HAP-1 (cell line): ENCODE measurements at regions not wholly inside any gene's neighbourhood (a gene's known extent, or its start where the extent isn't known, plus 50 kb on each side); places are given as distances from the start of the nearest gene placed in this dataset.
"Not testable (repeated sequence)": the region's sequence is repeated elsewhere in the genome, so short reads cannot be mapped to it uniquely, and the experiment has no call there.

ENCODE experiments used
- DNase-seq, 2 experiments: peaks; one replicate each; pipeline ENCODE4 v3.0.0-alpha.2; 2016 to 2020; ENCODE audit warnings: low spot score in 2 of 2
- H3K27me3 ChIP-seq: fragments of 250-450 bp; sonication (Bioruptor Pico); 2 replicates; pipeline ENCODE4 v1.5.1; 2020; ENCODE audit warnings: low read depth, mild to moderate bottlenecking, moderate library complexity
- H3K36me3 ChIP-seq: fragments of 250-450 bp; sonication (Bioruptor Pico); replicated peaks from 2 replicates; pipeline ENCODE4 v1.5.1; 2020; ENCODE audit warnings: mild to moderate bottlenecking
- H3K4me1 ChIP-seq: fragments of 250-450 bp; sonication (Bioruptor Pico); 2 replicates; pipeline ENCODE4 v1.5.1; 2020; ENCODE audit warnings: mild to moderate bottlenecking
- H3K4me3 ChIP-seq: fragments of 250-450 bp; sonication (Bioruptor Pico); 2 replicates; pipeline ENCODE4 v1.5.1; 2020; ENCODE audit warnings: mild to moderate bottlenecking, moderate library complexity
- H3K9me3 ChIP-seq: fragments of 250-450 bp; sonication (Bioruptor Pico); 2 replicates; pipeline ENCODE4 v1.5.1; 2020; ENCODE audit warnings: mild to moderate bottlenecking, moderate library complexity
- in situ Hi-C: fragments of 300-500 bp; cut with MboI; formaldehyde crosslinking; loops from 3 replicates; pipeline ENCODE4 v1.14.3; 2020; ENCODE audit warnings: low sequenced_read_pairs, inconsistent platforms, mixed read lengths

DNA sequence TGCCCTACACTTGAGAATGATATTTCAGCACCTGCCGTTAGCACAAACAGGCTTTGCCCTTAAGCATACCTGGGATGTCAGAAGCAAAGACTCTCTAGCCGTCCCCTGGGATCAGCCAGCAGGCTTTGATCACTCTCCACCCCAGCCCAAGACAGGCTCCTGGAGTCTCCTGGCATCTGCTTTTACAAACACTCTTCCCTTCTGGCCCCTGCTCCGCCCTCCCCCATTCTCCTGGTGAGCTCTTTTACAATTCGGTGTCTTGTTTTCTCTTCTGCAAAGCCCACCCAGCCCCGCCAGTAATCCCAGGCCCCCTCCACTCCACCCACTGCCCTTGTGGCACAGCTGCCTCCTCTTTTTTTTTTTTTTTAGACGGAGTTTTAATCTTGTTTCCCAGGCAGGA is 50.4 kb downstream of the KATNIP start:
- Histone ChIP-seq H3K4me1 (0 out of 2 replicates have a peak, but pooled peaks cover 2% of the 10 kb centered on the region), H3K9me3 (no peaks in the 10 kb centered on the region), H3K27me3 (no peaks in the 10 kb centered on the region), H3K4me3 (no peak overlapping the region), H3K36me3 (no peaks in the 10 kb centered on the region)
- no peak for DNase-seq
- in situ Hi-C loops: loop anchor here (25.0 kb wide), 1 partner anchor 462 kb away; the partner anchor contains the start of gene GSG1L

DNA sequence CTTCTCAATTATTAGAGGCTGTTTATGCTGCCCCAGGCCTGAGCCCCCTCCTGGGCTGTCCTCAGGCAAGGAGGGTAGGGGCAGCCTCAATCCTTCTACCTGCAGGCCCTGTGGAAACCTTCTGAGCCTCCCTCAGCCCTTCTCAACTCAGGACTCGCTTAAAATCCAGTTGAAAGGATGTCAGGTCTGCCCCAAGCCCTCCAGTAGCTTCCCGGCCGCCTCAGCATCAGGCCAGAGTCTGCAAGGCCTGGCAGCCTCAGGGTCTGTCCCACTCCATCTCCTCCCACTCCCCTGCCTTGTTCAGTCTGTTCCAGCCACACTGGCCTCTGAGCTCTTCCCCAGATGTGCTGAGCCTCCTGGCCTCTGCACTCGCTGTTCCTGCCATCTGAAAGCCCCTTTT is 52.2 kb downstream of the KATNIP start:
- Histone ChIP-seq H3K9me3 (no peaks in the 10 kb centered on the region), H3K36me3 (no peaks in the 10 kb centered on the region), H3K4me3 (no peak overlapping the region), H3K4me1 (0 out of 2 replicates have a peak, but pooled peaks cover 2% of the 10 kb centered on the region), H3K27me3 (no peaks in the 10 kb centered on the region)
- in situ Hi-C loops: loop anchor here (25.0 kb wide), 1 partner anchor 460 kb away; the partner anchor contains the start of gene GSG1L
- no peak for DNase-seq

DNA sequence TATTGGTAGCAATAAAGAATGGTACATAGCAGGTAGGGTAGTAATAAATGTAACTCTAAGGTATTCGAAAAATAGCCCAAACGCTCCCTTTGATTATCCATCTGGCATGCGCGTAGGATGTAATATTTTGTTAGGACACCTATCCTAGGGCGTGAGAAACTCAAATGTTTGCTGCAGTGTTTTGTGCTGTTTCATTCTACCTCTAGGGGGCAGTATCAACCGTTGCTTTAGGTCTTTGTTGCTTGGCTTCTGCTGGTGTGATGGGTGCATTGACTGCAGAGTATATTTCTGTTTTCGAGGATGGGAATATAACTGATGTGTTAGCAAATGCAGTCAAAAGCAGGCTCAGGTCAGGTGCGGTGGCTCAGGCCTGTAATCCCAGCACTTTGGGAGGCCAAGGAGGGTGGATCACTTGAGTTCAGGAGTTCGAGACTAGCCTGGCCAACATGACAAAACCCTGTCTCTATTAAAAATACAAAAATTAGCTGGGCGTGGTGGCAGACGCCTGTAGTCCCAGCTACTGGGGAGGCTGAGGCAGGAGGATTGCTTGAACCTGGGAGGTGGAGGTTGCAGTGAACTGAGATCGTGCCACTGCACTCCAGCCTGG is 55.7 kb downstream of the KATNIP start:
- in situ Hi-C loops: loop anchor here (25.0 kb wide), 1 partner anchor 457 kb away; the partner anchor contains the start of gene GSG1L
- H3K4me3 ChIP-seq, H3K9me3 ChIP-seq, H3K36me3 ChIP-seq, H3K4me1 ChIP-seq, H3K27me3 ChIP-seq: not testable (repeated sequence)
- DNase-seq: peak in 1 of 2 experiments; percentile 44

DNA sequence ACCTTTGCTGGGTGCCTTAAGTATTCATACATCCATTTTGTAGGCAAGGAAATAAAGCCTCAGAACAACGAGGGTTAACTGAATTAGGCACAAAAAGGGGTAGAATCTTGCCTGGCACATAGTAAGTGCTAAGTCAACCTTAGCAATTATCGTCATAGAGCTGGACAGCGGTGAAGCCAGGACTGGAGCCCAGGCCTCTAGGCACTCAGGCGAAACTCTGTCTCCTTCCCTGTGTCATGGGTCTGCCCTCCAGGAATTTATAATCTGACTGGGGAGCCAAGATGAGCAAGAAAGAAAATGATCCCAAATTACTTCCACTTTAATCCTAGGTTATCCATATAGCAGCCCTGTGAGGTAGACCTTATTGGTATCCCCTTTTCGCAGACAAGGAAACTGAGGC is 61.4 kb downstream of the KATNIP start:
- no peak overlapping the region for H3K4me3 ChIP-seq
- H3K4me1 ChIP-seq: no peaks in the 10 kb centered on the region
- no peaks in the 10 kb centered on the region for H3K9me3 ChIP-seq
- no peak for DNase-seq
- no peaks in the 10 kb centered on the region for H3K27me3 ChIP-seq
- in situ Hi-C loops: loop anchor here (25.0 kb wide), 1 partner anchor 451 kb away; the partner anchor contains the start of gene GSG1L
- H3K36me3 ChIP-seq: no peaks in the 10 kb centered on the region

DNA sequence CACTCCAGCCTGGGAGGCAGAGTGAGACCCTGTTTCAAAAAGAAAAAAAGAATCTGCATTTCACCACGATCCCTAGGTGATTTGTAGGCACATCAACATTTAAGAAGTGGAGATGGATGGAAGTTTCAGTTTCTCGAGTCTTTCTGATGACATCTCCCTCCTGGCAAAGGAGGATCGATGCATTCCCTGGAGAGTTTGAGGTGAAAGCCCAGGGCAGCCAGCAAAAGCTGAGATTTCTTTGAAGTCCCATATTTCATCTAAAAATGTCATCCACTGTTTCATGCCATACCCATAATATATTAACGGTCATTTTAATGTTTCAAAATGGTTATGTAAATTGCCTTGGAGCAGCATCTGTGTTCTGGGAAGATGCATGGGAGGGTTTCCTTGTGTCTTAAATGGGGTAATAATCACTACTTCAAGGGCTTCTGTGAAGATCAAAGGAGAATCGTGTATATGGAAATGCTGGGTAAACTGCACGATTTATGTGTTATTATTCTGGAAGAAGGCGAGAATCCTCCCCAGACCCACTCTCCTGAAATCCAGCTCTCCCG is 63.4 kb downstream of the KATNIP start:
- H3K4me1 ChIP-seq: no peaks in the 10 kb centered on the region
- no peaks in the 10 kb centered on the region for H3K9me3 ChIP-seq
- H3K27me3 ChIP-seq: no peaks in the 10 kb centered on the region
- in situ Hi-C loops: loop anchor here (25.0 kb wide), 1 partner anchor 449 kb away; the partner anchor contains the start of gene GSG1L
- H3K4me3 ChIP-seq: no peak overlapping the region
- DNase-seq: no peak
- H3K36me3 ChIP-seq: no peaks in the 10 kb centered on the region

DNA sequence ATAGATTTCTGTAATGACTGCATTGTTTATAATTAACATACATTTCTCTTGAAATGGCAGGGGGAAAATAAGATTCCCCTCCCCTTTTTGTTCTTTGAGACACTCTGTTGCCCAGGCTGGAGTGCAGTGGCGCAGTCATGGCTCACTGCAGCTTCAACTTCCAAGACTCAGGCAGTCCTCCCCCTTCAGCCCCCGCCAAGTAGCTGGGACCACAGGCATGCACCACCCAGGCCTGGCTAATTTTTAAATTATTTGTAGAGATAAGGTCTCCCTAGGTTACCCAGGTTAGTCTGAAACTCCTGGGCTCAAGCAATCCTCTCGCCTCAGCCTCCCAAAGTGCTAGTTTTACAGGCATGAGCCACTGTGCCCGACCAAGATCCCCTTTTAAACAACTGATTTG is 67.7 kb downstream of the KATNIP start:
- no peak for DNase-seq
- in situ Hi-C loops: loop anchor here (25.0 kb wide), 1 partner anchor 445 kb away; the partner anchor contains the start of gene GSG1L
- H3K4me3 ChIP-seq: no peak overlapping the region
- H3K36me3 ChIP-seq: no peaks in the 10 kb centered on the region
- no peaks in the 10 kb centered on the region for H3K9me3 ChIP-seq
- no peaks in the 10 kb centered on the region for H3K27me3 ChIP-seq
- H3K4me1 ChIP-seq: peaks cover 3% of the 10 kb centered on the region; the same call in 1 of the 2 replicates

DNA sequence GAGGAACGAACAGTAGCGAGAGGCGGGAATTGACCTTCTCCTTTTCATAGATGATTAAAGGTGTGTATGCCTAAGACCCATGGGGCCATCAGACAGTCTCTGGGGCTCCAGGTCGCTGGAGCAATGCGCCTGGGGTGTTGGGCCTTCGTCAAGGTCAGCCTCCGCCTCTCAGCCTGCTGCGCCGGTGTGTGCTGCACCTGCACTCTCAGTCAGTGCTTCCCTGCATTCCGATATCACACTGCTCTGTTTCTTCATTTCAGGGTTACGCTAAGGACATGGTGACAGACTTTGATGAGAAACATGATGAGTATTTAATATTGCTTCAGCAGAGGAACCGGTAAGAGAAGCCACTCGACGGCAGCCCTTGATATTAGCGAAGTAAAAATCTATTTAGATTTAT is 68.2 kb downstream of the KATNIP start:
- no peak for DNase-seq
- no peak overlapping the region for H3K4me3 ChIP-seq
- no peaks in the 10 kb centered on the region for H3K27me3 ChIP-seq
- no peaks in the 10 kb centered on the region for H3K36me3 ChIP-seq
- in situ Hi-C loops: loop anchor here (25.0 kb wide), 1 partner anchor 444 kb away; the partner anchor contains the start of gene GSG1L
- no peaks in the 10 kb centered on the region for H3K9me3 ChIP-seq
- peaks cover 3% of the 10 kb centered on the region; the same call in 1 of the 2 replicates for H3K4me1 ChIP-seq

DNA sequence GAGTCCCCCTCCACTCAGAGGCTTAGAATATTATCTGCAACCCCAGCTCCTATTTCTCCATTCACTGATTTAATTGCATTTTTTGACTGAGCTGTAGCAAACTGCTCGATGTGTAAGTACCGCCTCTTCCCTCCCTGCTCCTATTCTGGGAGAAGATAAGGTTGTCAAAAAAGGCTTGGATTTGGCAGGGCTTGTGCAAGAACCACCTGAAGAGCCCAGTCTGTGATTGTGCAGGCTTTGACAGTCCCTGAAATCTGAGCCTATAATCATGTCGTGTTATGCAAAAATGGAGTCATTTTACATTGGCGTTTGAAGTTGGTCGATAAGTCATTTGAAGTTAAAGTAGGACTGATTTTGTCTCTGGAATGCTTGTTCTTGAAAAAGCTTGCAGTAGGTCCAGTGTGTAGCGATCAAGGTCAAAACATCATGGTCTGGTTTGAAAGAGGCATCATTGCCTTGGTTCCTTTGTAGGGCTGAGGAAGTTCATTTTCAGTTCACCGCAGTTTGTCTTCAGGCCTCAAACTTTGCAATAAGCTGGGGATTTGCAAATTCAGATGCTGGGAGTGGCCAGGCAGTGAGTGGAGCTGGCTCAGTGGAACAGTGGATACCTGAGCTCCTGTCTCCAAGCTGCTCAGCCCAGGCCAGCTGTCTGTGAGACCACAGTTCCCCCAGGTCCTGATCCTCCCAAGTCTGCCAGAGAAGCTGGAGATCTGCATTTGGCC is 68.8 kb downstream of the KATNIP start:
- Histone ChIP-seq H3K4me3 (no peak overlapping the region), H3K36me3 (no peaks in the 10 kb centered on the region), H3K4me1 (peaks cover 3% of the 10 kb centered on the region; the same call in 1 of the 2 replicates), H3K27me3 (no peaks in the 10 kb centered on the region), H3K9me3 (no peaks in the 10 kb centered on the region)
- no peak for DNase-seq
- in situ Hi-C loops: loop anchor here (25.0 kb wide), 1 partner anchor 444 kb away; the partner anchor contains the start of gene GSG1L

DNA sequence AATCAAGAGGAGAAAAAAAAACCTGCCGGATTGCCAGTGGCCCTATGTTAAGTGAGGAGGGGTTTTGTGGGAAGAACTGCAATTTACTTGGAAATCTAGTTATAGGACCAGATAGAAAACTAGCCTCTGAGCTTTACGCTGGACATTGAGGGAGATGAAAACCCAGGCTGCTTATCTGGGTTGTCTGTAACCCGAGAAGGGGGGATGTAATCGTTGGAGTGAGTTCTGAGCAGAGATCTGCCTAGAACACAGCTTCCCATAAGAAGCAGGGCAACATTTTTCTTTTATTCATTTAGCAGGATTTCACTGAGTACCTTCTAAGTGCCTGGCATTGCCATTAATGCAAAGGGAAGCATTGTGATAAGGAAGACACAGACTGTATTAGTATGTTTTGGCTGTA is 70.6 kb downstream of the KATNIP start:
- no peaks in the 10 kb centered on the region for H3K27me3 ChIP-seq
- H3K4me3 ChIP-seq: no peak overlapping the region
- no peaks in the 10 kb centered on the region for H3K9me3 ChIP-seq
- H3K4me1 ChIP-seq: peaks cover 3% of the 10 kb centered on the region; the same call in 1 of the 2 replicates
- no peak for DNase-seq
- in situ Hi-C loops: loop anchor here (25.0 kb wide), 1 partner anchor 442 kb away; the partner anchor contains the start of gene GSG1L
- no peaks in the 10 kb centered on the region for H3K36me3 ChIP-seq

DNA sequence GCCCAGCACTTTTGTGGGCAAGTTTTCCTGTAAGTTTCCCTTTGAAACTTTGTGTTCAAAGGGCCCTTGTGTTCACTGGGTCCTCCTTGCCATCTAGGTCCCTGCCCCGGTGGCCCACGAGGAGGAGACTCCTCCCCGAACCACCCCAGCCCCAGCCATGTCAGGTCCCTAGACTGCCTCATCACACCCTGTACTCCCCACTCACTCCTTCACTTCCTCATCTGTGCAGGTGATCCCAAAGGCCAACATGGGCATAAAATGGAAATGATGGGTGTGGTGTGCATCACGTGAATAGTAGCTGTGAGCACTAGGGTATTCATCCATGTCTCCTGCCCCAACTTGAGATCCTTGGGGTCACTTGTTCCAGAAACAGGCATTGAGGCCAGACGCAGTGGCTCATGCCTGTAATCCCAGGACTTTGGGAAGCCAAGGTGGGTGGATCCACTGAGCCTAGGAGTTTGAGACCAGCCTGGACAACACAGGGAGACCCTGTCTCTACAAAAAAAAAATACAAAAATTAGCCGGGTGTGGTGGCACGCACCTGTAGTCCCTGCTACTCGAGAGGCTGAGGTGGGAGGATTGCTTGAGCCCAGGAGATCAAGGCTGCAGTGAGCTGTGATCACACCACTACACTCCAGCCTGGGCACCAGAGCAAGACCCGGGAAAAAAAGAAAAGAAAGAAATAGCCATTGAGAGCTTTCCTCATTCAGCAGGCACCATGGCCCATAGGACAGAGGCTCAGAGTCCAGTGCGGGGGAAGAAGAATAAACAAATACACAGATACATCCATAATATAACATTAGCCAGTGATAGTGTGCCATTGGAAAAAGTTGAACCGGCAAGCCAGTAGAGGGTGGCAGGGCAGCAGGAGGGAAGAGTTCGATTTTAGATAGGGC is 74.5 kb downstream of the KATNIP start:
- Histone ChIP-seq H3K9me3 (no peaks in the 10 kb centered on the region), H3K4me1 (no peaks in the 10 kb centered on the region), H3K36me3 (no peaks in the 10 kb centered on the region), H3K27me3 (no peaks in the 10 kb centered on the region), H3K4me3 (no peak overlapping the region)
- in situ Hi-C loops: loop anchor here (25.0 kb wide), 2 partner anchors 238 to 438 kb away; partner anchors contain the start of gene GSG1L
- DNase-seq: no peak

DNA sequence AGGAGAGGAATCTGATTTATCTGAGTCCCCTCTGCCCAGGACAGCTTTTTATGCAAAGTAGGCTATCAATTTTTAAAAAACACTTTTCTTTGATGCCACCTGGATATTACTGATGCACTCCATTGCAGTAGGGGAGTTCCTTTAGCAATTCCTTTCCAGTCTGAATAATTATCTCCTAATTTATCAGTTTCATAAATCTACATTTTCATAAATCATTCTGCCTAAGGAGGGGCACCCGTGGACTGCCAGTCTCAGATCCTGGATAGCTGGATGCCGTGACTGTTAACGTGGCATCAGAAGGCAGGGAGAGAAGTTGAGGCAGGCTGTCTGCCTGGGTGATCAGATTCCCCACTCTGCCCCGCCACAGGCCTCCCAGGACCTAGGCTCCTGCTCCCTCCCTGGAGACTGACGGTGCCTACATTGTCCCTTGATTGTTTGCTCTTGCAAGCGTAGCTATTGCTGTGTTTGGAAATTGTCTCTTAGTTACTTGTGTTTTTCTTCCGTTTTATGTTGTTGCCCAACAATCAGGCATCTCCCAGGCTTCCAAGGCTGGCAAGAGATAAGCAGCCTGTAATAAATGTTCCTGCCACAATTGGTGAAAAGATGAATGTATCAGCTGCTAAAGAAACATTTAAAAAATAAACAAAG is 75.2 kb downstream of the KATNIP start:
- H3K9me3 ChIP-seq: no peaks in the 10 kb centered on the region
- H3K4me3 ChIP-seq: no peak overlapping the region
- DNase-seq: no peak
- in situ Hi-C loops: loop anchor here (25.0 kb wide), 1 partner anchor 237 kb away; no protein-coding TSS in a partner anchor
- no peaks in the 10 kb centered on the region for H3K36me3 ChIP-seq
- no peaks in the 10 kb centered on the region for H3K4me1 ChIP-seq
- H3K27me3 ChIP-seq: no peaks in the 10 kb centered on the region

DNA sequence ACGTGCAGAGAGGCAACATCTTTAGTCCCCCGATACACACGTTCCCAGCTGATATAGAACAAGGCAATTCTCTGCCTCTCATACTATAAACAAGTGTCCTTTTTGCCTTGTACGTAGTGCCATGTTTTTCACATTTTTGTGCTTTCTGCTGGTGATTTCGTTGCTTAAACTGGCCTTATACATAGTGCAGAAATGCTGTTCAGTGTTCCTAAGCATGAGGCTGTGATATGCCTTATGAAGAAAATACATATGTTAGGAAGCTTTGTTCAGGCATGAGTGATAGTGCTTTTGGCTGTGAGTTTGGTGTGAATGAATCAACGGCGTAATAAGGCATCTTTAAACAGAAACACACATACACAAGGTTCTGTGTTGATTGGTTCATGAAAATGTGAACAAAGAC is 77.2 kb downstream of the KATNIP start:
- Histone ChIP-seq H3K4me3 (no peak overlapping the region), H3K9me3 (no peaks in the 10 kb centered on the region), H3K4me1 (no peaks in the 10 kb centered on the region), H3K36me3 (no peaks in the 10 kb centered on the region), H3K27me3 (no peaks in the 10 kb centered on the region)
- in situ Hi-C loops: loop anchor here (25.0 kb wide), 1 partner anchor 235 kb away; no protein-coding TSS in a partner anchor
- DNase-seq: no peak
